Liver (tissue), 7 donors: ENCODE measurements at regions not wholly inside any gene's neighbourhood (a gene's known extent, or its start where the extent isn't known, plus 50 kb on each side); places are given as distances from the start of the nearest gene placed in this dataset.
"Not testable (repeated sequence)": the region's sequence is repeated elsewhere in the genome, so short reads cannot be mapped to it uniquely, and the experiment has no call there.

Source experiments
- DNase-seq: peaks from one replicate; pipeline ENCODE4 v3.0.0-alpha.2; 2017; ENCODE audit warnings: low spot score
- H3K27ac ChIP-seq, 2 donors: one replicate each; pipeline ENCODE4 v1.7.0; 2013; ENCODE audit warnings: inconsistent platforms in 2 of 2, low read length in 2 of 2, control low read depth in 1 of 2, low read depth in 1 of 2, mild to moderate bottlenecking in 1 of 2
- H3K27me3 ChIP-seq, 4 donors: one replicate each; pipeline versions ENCODE4 v1.6.1 to v1.7.0; 2013; ENCODE audit warnings: low read length in 3 of 4, inconsistent platforms in 1 of 4, mild to moderate bottlenecking in 1 of 4, moderate library complexity in 1 of 4; ENCODE audit not compliant: control insufficient read depth in 4 of 4, insufficient read depth in 4 of 4
- H3K36me3 ChIP-seq, 4 donors: one replicate each; pipeline versions ENCODE4 v1.6.1 to v1.7.0; 2013; ENCODE audit warnings: low read length in 3 of 4, mild to moderate bottlenecking in 3 of 4, low read depth in 1 of 4, moderate library complexity in 1 of 4; ENCODE audit not compliant: control insufficient read depth in 4 of 4, insufficient read depth in 3 of 4
- H3K4me1 ChIP-seq, 4 donors: one replicate each; pipeline versions ENCODE4 v1.6.1 to v1.7.0; 2013; ENCODE audit warnings: low read length in 3 of 4, mild to moderate bottlenecking in 3 of 4, moderate library complexity in 1 of 4; ENCODE audit not compliant: control insufficient read depth in 4 of 4, insufficient read depth in 4 of 4
- H3K4me3 ChIP-seq, 3 donors: one replicate each; pipeline versions ENCODE4 v1.6.1 to v1.7.0; 2013; ENCODE audit warnings: low read length in 3 of 3, control low read depth in 1 of 3, low read depth in 1 of 3, mild to moderate bottlenecking in 1 of 3
- H3K9ac ChIP-seq, 2 donors: one replicate each; pipeline ENCODE4 v1.7.0; 2013; ENCODE audit warnings: low read length in 2 of 2, mild to moderate bottlenecking in 2 of 2, moderate library complexity in 2 of 2, control low read depth in 1 of 2, low read depth in 1 of 2
- H3K9me3 ChIP-seq, 4 donors: one replicate each; pipeline versions ENCODE4 v1.6.1 to v1.7.0; 2013; ENCODE audit warnings: low read length in 3 of 4; ENCODE audit not compliant: control insufficient read depth in 4 of 4
- GABPA ChIP-seq, 2 donors: IDR thresholded peaks in 1 of 2; conservative IDR thresholded peaks in 1 of 2; 2 replicates each; pipeline ENCODE4 v1.6.1; 2016; ENCODE audit warnings: antibody characterized with exemption in 2 of 2, mild to moderate bottlenecking in 1 of 2, moderate library complexity in 1 of 2
- MAX ChIP-seq: IDR thresholded peaks from 2 replicates; pipeline ENCODE4 v1.6.1; 2016; ENCODE audit warnings: antibody characterized with exemption
- RXRA ChIP-seq, 2 donors: IDR thresholded peaks; 2 replicates each; pipeline ENCODE4 v1.6.1; 2017 to 2018; ENCODE audit warnings: antibody characterized with exemption in 2 of 2, mild to moderate bottlenecking in 1 of 2
- SP1 ChIP-seq: IDR thresholded peaks from 2 replicates; pipeline ENCODE4 v1.6.1; 2018; ENCODE audit warnings: antibody characterized with exemption, mild to moderate bottlenecking
- TAF1 ChIP-seq: conservative IDR thresholded peaks from 2 replicates; pipeline ENCODE4 v1.6.1; 2016; ENCODE audit warnings: antibody characterized with exemption, mild to moderate bottlenecking
- ZBTB33 ChIP-seq: IDR thresholded peaks from 2 replicates; pipeline ENCODE4 v1.6.1; 2016; ENCODE audit warnings: antibody characterized with exemption
- WGBS: extraction: QIAGEN DNeasy Blood & Tissue Kit; methylation state at CpG from one replicate; pipeline ENCODE4 v1.1.7; 2013; 5-methylcytosine and 5-hydroxymethylcytosine counted together
- TF ChIP-seq, protein P1 (sequence below): IDR thresholded peaks from 2 replicates; pipeline ENCODE4 v1.6.1; 2016; ENCODE audit warnings: antibody characterized with exemption, mild to moderate bottlenecking
- donor health status: healthy.
- donor health status: healthy.
- donor health status: healthy.
- donor health status: healthy.

DNA sequence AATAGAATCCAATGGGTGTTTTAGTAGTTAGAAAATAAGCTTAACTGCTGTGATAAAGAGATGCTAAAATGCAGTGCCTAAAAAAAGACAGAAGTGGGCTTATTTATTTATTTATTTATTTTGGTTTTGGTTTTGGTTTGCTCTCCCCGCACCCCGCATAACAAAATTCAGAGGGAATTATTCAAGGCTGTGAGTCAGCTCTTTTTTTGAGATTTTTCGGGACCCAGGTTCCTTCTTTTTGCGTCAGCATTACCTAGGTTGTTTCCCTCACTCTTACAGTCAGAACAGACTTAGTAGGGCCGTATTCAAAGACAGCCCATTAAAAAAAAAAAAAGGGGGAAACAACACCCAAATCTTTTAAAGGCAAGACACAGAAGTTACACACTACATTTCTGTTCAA lies 1495.5 kb upstream of the ADGRL3 start (continued):
- no peak for TF ChIP-seq ZBTB33

GRCh38 chr4:59712470-59712869 lies 1487.7 kb upstream of the ADGRL3 start:
- 79% methylated on average over 1 of the region's 1 CpG for WGBS
- Histone ChIP-seq H3K9ac (no peak overlapping the region), H3K27ac (no peak overlapping the region), H3K4me1 (no peaks in the 10 kb centered on the region), H3K9me3 (no peaks in the 10 kb centered on the region), H3K36me3 (no peaks in the 10 kb centered on the region), H3K27me3 (no peaks in the 10 kb centered on the region), H3K4me3 (no peak overlapping the region)
- TF ChIP-seq, protein P1, sequence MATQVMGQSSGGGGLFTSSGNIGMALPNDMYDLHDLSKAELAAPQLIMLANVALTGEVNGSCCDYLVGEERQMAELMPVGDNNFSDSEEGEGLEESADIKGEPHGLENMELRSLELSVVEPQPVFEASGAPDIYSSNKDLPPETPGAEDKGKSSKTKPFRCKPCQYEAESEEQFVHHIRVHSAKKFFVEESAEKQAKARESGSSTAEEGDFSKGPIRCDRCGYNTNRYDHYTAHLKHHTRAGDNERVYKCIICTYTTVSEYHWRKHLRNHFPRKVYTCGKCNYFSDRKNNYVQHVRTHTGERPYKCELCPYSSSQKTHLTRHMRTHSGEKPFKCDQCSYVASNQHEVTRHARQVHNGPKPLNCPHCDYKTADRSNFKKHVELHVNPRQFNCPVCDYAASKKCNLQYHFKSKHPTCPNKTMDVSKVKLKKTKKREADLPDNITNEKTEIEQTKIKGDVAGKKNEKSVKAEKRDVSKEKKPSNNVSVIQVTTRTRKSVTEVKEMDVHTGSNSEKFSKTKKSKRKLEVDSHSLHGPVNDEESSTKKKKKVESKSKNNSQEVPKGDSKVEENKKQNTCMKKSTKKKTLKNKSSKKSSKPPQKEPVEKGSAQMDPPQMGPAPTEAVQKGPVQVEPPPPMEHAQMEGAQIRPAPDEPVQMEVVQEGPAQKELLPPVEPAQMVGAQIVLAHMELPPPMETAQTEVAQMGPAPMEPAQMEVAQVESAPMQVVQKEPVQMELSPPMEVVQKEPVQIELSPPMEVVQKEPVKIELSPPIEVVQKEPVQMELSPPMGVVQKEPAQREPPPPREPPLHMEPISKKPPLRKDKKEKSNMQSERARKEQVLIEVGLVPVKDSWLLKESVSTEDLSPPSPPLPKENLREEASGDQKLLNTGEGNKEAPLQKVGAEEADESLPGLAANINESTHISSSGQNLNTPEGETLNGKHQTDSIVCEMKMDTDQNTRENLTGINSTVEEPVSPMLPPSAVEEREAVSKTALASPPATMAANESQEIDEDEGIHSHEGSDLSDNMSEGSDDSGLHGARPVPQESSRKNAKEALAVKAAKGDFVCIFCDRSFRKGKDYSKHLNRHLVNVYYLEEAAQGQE = no peak
- TF ChIP-seq GABPA (IDR thresholded peaks at IDR 0.05 in 1 of 2, conservative IDR thresholded peaks at IDR 0.05 in 1 of 2) = no peak
- TF ChIP-seq TAF1 = no peak
- DNase-seq = no peak

GRCh38 chr4:59724286-59724685 lies 1475.8 kb upstream of the ADGRL3 start:
- WGBS = 86% methylated on average over 9 of the region's 9 CpGs
- H3K27ac ChIP-seq, H3K4me1 ChIP-seq, DNase-seq, H3K36me3 ChIP-seq, H3K9me3 ChIP-seq, H3K9ac ChIP-seq, H3K27me3 ChIP-seq, H3K4me3 ChIP-seq: not testable (repeated sequence)

- H3K4me3 ChIP-seq = no peak overlapping the region
- H3K9ac ChIP-seq = no peak overlapping the region
- DNase-seq = no peak
- 94% methylated on average over 1 of the region's 1 CpG for WGBS
- H3K36me3 ChIP-seq = no peaks in the 10 kb centered on the region
- H3K27me3 ChIP-seq = no peaks in the 10 kb centered on the region
- TF ChIP-seq TAF1 (no peak), MAX (no peak), SP1 (no peak), RXRA (IDR thresholded peaks at IDR 0.05) (no peak)
- H3K9me3 ChIP-seq = peaks cover 0 to 2% (median 0%) of the 10 kb centered on the region in 4 donors
- no peak overlapping the region for H3K27ac ChIP-seq
- no peaks in the 10 kb centered on the region for H3K4me1 ChIP-seq
These were observed 1472.4 kb upstream of the ADGRL3 start for GRCh38 chr4:59727745-59728144.
